Endothelial cell of umbilical vein (primary cell): ENCODE measurements at regions not wholly inside any gene's neighbourhood (a gene's known extent, or its start where the extent isn't known, plus 50 kb on each side); places are given as distances from the start of the nearest gene placed in this dataset.

ENCODE experiments used
- BruUV-seq: library from RNA; stranded (reverse); fragments of 400-500 nt; replicated peaks from 2 replicates; lab custom pipeline; 2021; lab: Mats Ljungman, UMichigan
- CTCF ChIA-PET: fragments of 300-600, 350-600 bp; sonication (Branson Sonifier 250); formaldehyde crosslinking; loops from one replicate; lab custom pipeline; 2021; ENCODE audit warnings: antibody characterized with exemption, inconsistent platforms; lab: Charles Lee
- POLR2A ChIA-PET: fragments of 300-600, 350-600 bp; sonication (Branson Sonifier 250); formaldehyde crosslinking; loops from one replicate; lab custom pipeline; 2021; ENCODE audit warnings: antibody characterized with exemption, inconsistent platforms; lab: Charles Lee
- DNase-seq: peaks from one replicate; pipeline ENCODE4 v3.0.0-alpha.2; 2011; ENCODE audit warnings: low read depth, low spot score
- FAIRE-seq: peaks from 2 replicates; lab custom pipeline; 2011; peaks lifted over from hg19 to GRCh38; lab: Jason Lieb, UNC
- H2AFZ ChIP-seq: 2 replicates; pipeline ENCODE4 v1.6.0; 2012; ENCODE audit warnings: low read depth, low read length, control low read depth, inconsistent platforms
- H3K27ac ChIP-seq: 2 replicates; pipeline ENCODE4 v1.5.1; 2011; ENCODE audit warnings: low read depth, mild to moderate bottlenecking, control low read depth, low read length, moderate library complexity; ENCODE audit not compliant: insufficient read depth
- H3K27me3 ChIP-seq, 2 experiments: 2 replicates each; pipeline versions ENCODE4 v1.6.0 to v1.6.1; 2011; ENCODE audit warnings: low read length in 2 of 2, mixed read lengths in 1 of 2; ENCODE audit not compliant: control insufficient read depth in 2 of 2, insufficient read depth in 2 of 2
- H3K36me3 ChIP-seq, 2 experiments: 2 replicates in 1 of 2; 3 replicates in 1 of 2; pipeline ENCODE4 v1.5.1; 2011; ENCODE audit warnings: low read length in 2 of 2, mild to moderate bottlenecking in 1 of 2, moderate library complexity in 1 of 2; ENCODE audit not compliant: control insufficient read depth in 2 of 2, insufficient read depth in 2 of 2; ENCODE audit errors: extremely low read depth in 1 of 2
- H3K4me1 ChIP-seq: 3 replicates; pipeline ENCODE4 v1.5.1; 2011; ENCODE audit warnings: mild to moderate bottlenecking, low read length; ENCODE audit not compliant: control insufficient read depth, insufficient read depth; ENCODE audit errors: extremely low read depth
- H3K4me2 ChIP-seq: 2 replicates; pipeline ENCODE4 v1.6.1; 2011; ENCODE audit warnings: low read length, control low read depth, mixed read lengths; ENCODE audit not compliant: insufficient read depth
- H3K4me3 ChIP-seq, 3 experiments: fragments of 200-600 bp in 1 of 3; sonication (generic), shearing (Covaris generic) in 1 of 3; replicated peaks in 1 of 3; 2 replicates each; pipeline ENCODE4 v1.5.1; 2011 to 2016; ENCODE audit warnings: control low read depth in 3 of 3, low read length in 3 of 3, mild to moderate bottlenecking in 2 of 3, inconsistent platforms in 1 of 3, low read depth in 1 of 3, moderate library complexity in 1 of 3; ENCODE audit not compliant: insufficient read depth in 1 of 3
- H3K79me2 ChIP-seq: 2 replicates; pipeline ENCODE4 v1.6.0; 2012; ENCODE audit warnings: low read length, inconsistent platforms; ENCODE audit not compliant: control insufficient read depth, insufficient read depth
- H3K9ac ChIP-seq: replicated peaks from 2 replicates; pipeline ENCODE3; 2011; ENCODE audit warnings: low read length, control low read depth; ENCODE audit not compliant: insufficient read depth; ENCODE audit errors: extremely low read depth
- H3K9me1 ChIP-seq: replicated peaks from 3 replicates; pipeline ENCODE4 v1.6.0; 2011; ENCODE audit warnings: mild to moderate bottlenecking, low read length; ENCODE audit not compliant: control insufficient read depth, insufficient read depth; ENCODE audit errors: extremely low read depth
- H3K9me3 ChIP-seq: replicated peaks from 2 replicates; pipeline ENCODE4 v1.5.1; 2012; ENCODE audit warnings: low read length, inconsistent platforms; ENCODE audit not compliant: control insufficient read depth, insufficient read depth
- H4K20me1 ChIP-seq: replicated peaks from 2 replicates; pipeline ENCODE3; 2011; ENCODE audit warnings: mild to moderate bottlenecking, low read length; ENCODE audit not compliant: control insufficient read depth, insufficient read depth; ENCODE audit errors: extremely low read depth
- CTCF ChIP-seq, 2 donors: IDR thresholded peaks; 1 replicate in 1 of 2; 2 replicates in 1 of 2; pipeline ENCODE4 v1.5.1; 2011; ENCODE audit warnings: low read length in 2 of 2, mild to moderate bottlenecking in 2 of 2, moderate library complexity in 2 of 2, control low read depth in 1 of 2, inconsistent platforms in 1 of 2, low read depth in 1 of 2; ENCODE audit not compliant: insufficient read depth in 1 of 2; ENCODE audit errors: extremely low read depth in 1 of 2
- EZH2 ChIP-seq: IDR thresholded peaks from 2 replicates; pipeline ENCODE4 v1.6.1; 2012; ENCODE audit warnings: borderline replicate concordance, low read depth, mild to moderate bottlenecking, moderate library complexity, low read length, inconsistent platforms; ENCODE audit not compliant: severe bottlenecking
- FOS ChIP-seq: IDR thresholded peaks from 2 replicates; pipeline ENCODE4 v1.6.1; 2011; ENCODE audit warnings: mild to moderate bottlenecking, low read length, moderate library complexity, borderline replicate concordance; ENCODE audit not compliant: insufficient read depth
- GATA2 ChIP-seq: IDR thresholded peaks from 2 replicates; pipeline ENCODE4 v1.7.0; 2011; ENCODE audit warnings: low read depth, mild to moderate bottlenecking, moderate library complexity, mixed read lengths, low read length; ENCODE audit not compliant: insufficient read length, insufficient read depth
- JUN ChIP-seq: IDR thresholded peaks from 2 replicates; pipeline ENCODE4 v1.6.1; 2011; ENCODE audit warnings: borderline replicate concordance, low read depth; ENCODE audit not compliant: insufficient read length, insufficient read depth
- MAX ChIP-seq: IDR thresholded peaks from 2 replicates; pipeline ENCODE4 v1.6.1; 2011; ENCODE audit not compliant: insufficient read depth, insufficient read length
- MYC ChIP-seq: IDR thresholded peaks from one replicate; pipeline ENCODE4 v1.6.1; 2011; ENCODE audit warnings: mild to moderate bottlenecking, low read depth, low read length
- POLR2A ChIP-seq: IDR thresholded peaks from 2 replicates; pipeline ENCODE4 v1.6.1; 2012; ENCODE audit warnings: low read depth, mild to moderate bottlenecking, control low read depth, low read length
- POLR2AphosphoS5 ChIP-seq: IDR thresholded peaks from 2 replicates; pipeline ENCODE4 v1.6.1; 2012; ENCODE audit warnings: low read depth, mild to moderate bottlenecking, control low read depth, low read length, moderate library complexity; ENCODE audit not compliant: insufficient read depth
- dilution Hi-C: fragments of 300-500 bp; cut with MboI; formaldehyde crosslinking; loops from one replicate; pipeline ENCODE4 v1.15.0; 2019; ENCODE audit warnings: low sequenced_read_pairs; ENCODE audit not compliant: extremely low pct_ligation_motif_present
- intact Hi-C: fragments of 100-400 bp; cut with micrococcal nuclease; formaldehyde crosslinking; loops from one replicate; pipeline ENCODE4 v1.10.0; 2022

GRCh38 chr2:122780251-122780650 is 1024.8 kb downstream of the TSN start:
- Histone ChIP-seq H3K36me3 (no peaks in the 10 kb centered on the region), H3K27me3 (no peaks in the 10 kb centered on the region), H4K20me1 (no peaks in the 10 kb centered on the region), H3K4me1 (no peaks in the 10 kb centered on the region), H3K79me2 (no peaks in the 10 kb centered on the region), H3K9ac (no peak overlapping the region), H3K9me3 (peaks cover 3% of the 10 kb centered on the region), H3K27ac (no peak overlapping the region), H3K4me2 (no peak overlapping the region), H3K4me3 (no peak overlapping the region), H2AFZ (no peak overlapping the region), H3K9me1 (no peaks in the 10 kb centered on the region)
- ChIA-PET CTCF (no interaction called here), POLR2A (no interaction called here)
- FAIRE-seq = no peak
- no peak for DNase-seq
- no TSS peak for BruUV-seq
- dilution Hi-C loops (no loop called here), intact Hi-C loops (no loop called here)
- no peak for TF ChIP-seq FOS
- TF ChIP-seq JUN = no peak
- no peak for TF ChIP-seq GATA2
- TF ChIP-seq MYC = no peak
- no peak for TF ChIP-seq POLR2A
- no peak for TF ChIP-seq CTCF (IDR thresholded peaks at IDR 0.05; ENCODE audit: extremely low read depth in 1 of 2, insufficient read depth in 1 of 2, low read depth in 1 of 2, low read length in 2 of 2)
- TF ChIP-seq POLR2AphosphoS5 = no peak
- TF ChIP-seq MAX = no peak
- no peak for TF ChIP-seq EZH2
